NCI-H1417 (cell line): ENCODE measurements at regions not wholly inside any gene's neighbourhood (a gene's known extent, or its start where the extent isn't known, plus 50 kb on each side); places are given as distances from the start of the nearest gene placed in this dataset.

Experiments used
- DNase-seq, 3 experiments: peaks; one replicate each; lab custom pipeline; 2025; lab: John Stamatoyannopoulos, UW

DNA sequence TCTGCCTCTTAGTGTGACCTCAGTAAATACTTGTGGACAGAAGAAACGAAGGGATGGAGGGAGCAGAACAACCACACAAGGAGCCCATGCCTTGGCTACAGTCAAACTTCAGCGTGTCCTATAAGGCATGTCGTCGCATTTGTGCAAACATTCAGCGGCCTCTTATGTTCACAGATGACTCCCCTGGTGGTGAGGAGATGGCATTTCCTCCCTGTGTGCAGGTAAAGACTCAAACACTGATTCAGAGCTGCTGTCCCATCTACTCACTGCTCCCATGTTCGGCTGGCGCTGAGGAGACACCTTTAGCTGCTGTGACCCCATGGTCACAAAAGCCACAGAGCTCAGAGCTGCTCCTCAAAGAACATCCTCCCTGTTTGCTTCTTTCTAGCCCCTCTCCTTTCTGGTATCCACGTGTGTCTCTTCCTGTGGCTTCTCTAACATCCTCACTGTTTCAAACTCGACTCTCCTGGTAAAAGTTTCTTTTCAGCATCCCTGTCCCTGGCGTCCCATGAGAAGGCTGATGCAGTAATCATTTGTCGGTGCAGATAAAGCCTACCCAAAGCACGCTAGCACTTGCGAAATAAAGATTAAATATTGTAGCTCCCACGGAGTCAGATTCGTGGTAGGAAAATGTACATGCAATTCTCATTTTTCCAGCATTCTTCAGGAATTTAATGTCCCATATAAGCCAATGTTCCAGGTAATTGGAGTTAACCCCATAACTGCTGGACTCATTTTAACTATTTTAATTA lies 124.9 kb upstream of the NEBL start:
- DNase-seq = no peak

DNA sequence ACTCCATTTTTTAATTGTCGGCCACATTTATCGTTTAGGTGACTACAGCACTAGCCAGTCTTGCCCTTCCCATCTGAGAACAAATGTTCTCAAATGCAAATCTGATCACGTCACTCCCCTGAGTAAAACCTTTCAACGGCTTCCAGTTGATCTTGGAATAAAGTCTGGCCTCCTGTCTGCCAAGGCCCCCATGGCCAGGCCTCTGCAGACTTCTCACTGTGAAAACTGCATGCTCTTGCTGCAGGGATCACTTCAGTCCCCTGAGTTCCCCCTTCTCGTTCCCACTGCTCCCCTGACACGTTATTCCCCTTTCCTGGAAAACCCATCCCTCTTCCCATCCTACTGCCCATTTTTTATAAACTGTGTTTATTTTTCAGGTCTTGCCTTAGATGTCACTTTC lies 124.1 kb upstream of the NEBL start:
- DNase-seq = no peak

DNA sequence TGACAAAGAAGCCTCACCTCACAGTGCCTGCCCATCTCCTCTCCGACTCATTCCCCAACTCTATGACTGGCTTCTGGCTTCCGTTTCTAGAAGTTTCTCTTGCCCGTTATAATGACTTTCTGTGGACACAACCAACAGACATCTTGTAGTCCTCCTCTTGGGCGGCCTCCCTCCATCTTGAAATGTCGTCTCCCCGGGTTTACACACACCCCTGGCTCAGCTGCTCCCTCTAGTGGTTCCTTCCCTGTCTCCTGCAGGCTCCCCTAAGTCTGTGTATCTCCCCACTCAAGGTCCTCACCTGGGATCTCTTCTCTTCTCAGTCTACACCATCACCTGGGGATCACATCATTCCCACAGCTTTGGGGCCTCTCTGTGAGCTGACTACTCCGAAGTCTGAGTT lies 123.4 kb upstream of the NEBL start:
- peak in 2 of 3 experiments; percentile 3 to 11 for DNase-seq

DNA sequence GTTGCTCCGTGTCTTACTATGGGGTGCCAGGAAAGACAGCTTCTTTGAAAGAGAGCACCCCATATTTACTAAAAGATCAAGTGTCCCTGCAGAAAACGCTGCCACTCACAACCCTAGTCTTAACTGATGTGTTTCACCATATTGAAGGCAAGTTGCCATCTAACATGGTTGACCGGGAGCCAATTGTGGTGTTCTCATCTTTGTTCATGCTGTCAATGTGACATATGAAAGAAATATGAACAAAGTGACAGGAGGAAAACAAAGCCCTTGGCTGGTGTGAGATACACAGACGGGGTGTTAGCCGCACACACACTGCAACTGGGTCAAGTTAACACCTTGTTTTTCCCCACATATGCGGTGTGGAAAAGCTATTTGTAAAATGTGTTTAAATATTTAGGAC lies 122.3 kb upstream of the NEBL start:
- no peak for DNase-seq

DNA sequence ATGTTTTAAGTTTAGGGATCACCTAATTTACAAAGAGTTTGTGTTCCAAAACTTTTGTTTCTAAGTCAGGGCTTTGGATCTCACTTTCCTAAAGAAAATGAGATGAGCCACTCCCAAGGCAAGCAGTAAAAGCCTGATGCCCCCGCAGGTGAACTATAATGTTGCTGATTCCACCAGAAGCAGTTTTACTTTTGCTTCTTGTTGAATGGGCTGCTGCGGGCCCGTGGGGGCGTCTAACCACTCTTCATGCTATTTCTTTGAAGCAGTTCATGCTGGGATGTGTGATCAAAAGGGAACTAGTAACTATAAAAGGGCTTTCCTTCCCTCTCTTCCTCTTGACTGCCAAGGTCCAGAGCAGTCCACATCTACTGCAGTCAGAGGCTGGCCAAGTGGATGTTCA lies 118.7 kb upstream of the NEBL start:
- no peak for DNase-seq

DNA sequence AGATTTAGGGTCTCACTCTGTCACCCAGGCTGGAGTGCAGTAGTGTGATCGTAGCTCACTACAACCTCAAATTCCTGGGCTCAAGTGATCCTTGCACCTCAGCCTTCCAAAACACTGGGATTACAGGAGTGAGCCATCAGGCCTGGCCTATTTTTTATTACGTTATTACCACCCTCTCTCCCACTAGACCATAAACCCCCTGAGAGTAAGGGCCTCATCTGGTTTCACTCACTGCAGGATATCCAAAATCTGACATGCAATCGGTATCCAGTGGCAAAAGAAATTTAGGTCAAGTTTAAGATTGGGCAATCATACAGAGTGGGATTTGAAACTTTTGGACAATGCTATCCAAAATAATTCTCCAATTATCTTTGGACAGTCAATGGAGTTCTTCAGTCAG lies 117.0 kb upstream of the NEBL start:
- no peak for DNase-seq

DNA sequence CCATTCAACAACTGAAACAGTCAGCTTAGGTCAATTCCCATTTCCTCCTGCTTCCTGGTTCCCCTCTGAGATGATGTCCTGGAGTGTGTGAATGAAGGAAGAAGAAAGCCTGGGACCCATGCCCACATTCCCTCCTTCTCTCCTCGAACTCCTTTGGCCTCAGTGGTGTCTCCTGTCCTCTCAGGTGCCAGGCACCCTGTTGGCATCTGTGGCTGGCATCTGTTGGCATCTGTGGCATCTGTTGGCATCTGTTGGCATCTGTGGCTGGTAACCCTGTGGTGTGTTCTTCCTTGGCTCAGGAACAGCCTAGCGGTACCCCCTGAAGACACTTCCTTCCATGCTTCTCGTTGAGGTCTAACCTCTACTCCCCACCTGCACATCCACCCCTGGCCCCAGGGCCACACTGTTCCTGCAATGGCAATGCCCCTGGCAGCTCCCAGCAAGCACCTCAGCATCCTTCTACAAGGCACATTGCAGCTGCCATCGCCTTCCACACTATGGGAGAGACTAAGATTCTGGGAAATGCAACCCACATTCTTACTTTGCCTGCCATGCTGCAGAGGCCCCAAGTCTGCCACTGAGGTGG lies 114.4 kb upstream of the NEBL start:
- no peak for DNase-seq

DNA sequence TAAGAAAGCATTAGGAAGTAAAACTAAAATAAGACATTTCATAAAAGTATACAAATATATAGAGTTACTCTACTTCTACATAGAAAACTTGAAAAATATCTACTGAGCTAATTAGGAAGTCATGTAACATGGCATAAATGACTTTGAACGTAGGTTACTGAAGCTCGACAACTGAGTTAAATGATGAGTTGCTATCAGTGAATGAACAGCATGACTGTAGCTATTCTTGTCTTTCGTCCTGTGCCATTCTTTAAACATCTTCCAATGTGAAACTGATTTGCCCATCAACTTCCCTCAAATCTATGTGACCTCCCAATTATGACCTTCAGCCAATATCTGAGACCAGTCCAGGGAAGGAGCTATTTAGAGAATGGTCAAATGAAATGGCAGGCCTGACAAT lies 113.5 kb upstream of the NEBL start:
- DNase-seq = no peak

DNA sequence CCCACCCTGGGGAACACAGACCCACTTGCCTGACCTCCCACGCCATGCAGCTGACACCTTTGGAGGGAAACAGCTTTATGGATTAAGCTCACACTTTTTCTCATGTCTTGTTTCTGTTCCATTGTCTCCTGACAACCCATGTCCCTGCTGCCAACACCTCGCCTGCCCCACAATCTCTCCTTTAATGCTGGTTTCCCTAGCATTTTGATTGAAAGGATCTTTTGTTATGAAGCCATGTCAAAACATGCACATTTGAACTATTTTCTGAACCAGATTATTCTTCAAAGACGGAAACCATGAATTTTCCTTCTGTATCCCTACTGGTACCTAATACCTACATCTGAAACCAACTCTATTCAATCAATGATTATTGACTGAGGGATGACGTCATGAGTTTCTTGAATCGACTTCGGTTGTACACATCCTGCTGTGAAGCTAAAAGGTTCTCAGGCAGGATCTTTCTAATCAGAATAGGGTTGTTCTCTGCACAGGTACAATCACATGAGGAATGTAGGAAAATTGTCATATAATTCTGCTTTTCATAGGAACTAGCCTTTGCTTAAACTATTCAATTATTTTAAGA lies 106.2 kb upstream of the NEBL start:
- no peak for DNase-seq

DNA sequence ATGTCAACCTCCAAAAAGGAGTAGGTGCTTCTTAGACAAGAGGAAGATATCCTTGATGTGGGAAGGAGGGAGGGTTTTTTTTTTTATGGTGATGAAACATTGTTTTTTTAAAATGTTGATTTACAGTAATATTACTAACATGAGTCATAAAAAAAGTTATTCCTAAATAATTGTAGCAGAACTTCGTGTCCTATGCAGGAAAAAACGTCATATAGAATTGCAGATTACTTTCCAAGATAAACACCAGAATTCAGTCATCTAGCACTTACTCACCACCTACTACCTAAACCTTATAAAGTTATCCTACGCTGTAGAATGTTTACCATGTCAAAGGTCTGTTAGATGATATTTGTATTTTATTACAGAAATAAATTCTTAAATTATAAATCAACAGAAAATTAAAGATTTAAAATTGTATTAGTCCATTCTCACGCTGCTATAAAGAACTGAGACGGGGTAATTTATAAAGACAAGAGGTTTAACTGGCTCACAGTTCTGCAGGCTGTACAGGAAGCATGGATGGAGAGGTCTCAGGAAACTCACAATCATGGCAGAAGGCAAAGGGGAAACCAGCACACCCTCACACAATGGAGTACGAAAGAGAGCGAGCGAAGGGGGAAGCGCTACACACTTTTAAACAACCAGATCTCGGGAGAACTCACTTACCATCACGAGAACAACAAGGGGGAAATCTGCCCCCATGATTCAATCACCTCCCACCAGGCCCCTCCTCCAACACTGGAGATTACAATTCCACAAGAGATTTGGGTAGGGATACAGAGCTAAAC lies 105.2 kb upstream of the NEBL start:
- no peak for DNase-seq

DNA sequence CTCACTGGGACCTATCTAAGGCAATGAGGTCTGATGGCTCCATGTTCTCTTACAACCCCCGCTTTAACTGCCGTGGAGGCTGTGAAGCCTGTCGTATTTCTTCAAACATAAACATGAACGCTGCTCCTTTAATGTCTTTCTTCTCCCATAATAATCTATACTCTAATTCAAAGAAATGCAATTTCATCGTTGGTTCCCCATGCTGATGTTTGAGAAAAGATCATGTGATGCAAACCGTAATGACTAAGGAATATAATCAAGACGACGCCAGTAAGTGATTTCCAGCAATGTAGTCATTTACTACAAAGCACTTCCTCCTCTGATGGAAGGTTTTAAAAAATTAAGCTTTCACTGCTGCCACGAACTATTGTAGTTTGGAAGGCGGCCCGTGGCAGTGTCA lies 102.6 kb upstream of the NEBL start:
- DNase-seq = no peak

DNA sequence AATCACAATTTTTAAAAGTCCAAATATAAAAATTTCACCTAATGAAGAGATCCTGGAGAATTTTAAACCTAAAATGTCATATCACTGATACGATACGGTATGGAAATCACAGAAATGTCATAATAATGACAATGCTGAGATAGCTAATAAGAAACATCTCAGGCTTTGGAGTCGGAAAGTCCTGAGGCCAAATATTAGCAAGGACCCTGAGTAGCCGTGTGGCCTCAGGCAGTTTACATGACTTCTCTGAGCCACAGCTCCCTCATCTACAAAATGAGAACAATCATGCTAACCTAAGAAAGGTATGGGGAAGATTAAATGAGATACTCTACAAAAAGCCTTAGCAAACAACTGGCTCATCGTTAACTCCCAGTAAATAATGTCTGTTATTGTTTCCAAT lies 100.9 kb upstream of the NEBL start:
- no peak for DNase-seq

DNA sequence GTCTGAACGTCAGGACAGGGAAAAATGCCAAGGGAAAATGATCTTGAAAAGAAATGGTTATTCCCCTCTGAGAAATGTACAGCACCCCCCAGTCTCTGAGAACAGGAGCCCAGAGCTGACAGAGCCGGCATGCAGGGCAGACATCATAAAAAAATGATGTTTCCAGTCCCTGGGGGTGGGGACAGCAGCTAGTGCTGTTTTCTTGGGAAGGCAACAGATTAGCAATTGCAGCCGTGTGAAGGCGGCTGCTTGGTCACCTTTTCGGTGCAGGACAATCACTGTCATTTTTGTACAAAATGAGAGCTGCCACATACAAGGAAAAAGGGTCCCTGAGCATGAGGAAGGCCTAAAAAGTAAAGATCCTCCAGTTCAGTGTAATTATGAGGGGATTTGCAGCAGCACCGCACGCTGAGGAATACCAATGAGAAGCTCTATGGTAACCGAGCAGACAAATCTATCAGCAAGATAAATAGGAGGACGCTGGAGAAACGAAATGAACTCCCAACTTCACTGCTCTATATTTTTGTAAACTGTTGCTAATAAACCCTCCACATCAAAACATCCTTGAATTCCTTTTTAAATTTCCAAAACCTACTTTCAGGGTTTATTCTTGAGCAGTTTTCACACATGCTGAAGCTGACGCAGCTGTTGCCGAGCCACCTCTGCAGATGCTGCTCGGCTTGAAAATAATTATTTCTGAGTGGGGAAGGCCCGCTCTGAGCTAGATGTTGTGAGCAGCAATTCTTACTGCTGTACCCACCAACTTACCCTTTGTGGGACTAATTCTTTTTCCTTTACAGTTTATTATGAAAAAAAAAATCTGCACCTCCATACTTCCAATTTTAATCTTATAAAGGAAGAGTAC lies 98.2 kb upstream of the NEBL start:
- DNase-seq = peak in 2 of 3 experiments; percentile 55 to 74

DNA sequence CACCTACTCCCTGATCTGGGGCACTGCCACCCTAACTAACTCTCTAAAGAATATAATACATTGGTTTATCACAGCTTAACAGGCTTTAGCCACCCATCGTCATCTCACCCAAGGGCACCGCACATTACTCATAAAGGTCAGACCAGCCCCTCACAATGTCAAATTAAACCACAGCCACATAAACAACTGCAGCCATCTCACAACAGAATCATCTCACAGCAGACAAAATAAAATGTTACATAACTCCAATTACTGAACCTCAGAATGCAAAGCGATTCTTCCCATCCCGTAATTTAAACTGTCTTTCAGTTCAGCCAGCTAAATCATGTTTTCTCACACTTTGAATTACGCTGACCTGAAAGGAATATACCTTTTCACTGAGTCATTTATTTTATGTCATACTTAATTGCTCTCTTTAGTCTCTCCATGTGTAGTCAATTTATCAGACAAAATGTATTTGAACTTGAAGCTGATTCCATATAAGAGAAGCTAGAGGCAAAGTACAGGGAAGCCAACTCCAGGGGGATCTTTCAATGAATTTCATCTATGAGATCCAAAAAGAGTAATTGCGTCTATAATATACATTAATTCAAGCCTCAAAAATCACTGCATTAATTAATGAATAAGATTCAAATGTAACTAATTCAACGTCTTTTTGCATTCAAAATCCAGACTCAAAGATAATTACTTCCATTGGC lies 96.9 kb upstream of the NEBL start:
- DNase-seq = peak in 1 of 3 experiments; percentile 48

DNA sequence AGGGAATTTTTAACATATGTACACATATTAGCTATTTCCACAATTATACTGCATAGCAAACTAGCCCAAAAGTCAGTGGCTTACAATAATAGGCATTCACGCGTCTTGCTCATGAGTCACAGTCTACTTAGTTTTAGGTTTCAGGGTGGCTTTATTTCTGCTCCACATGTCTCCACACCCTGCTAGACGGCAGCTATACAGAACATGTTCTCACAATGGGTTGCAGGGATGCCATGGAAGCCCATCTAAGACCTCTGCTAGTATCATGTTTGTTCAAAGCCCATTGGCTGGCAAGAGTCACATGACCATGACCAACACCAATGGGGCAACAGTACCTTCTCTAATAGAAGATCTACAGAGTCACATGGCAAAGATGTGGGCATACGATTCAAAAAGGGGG lies 96.3 kb upstream of the NEBL start:
- DNase-seq = no peak

DNA sequence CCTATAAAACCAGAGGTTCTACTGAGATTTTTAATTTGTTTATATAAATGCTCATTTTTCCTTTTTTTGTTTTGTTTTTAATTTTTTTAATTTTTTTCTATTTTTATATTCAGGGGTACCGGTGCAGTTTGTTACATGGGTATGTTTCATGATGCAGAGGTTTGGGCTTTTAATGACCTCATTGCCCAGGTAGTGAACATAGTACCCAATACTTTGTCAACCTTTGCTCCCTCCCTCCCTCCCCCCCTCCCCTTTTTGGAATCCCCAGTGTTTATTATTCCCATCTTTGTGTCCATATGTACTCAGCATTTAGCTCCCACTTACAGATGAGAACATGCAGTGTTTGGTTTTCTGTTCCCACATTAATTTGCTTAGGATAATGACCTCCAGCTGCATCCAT lies 94.4 kb upstream of the NEBL start:
- DNase-seq = peak in 1 of 3 experiments; percentile 43

DNA sequence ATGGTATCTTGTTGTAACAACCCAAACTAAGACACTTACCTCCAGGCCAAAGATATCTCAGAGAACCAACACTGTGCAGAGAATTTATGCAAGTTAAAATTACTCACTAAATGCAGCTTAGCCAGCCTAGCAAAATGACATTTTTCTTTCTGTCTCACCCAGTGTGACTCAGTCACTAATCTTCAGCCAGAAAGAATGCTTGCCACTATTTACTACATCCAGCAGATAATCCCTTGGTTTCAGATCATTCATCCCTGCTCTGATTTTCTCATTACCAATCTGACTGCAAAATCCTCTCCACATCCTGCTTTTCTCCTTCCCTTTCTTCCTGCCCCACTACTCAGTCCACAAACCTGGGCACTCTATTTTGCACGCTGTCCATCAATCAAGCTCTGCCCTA lies 93.5 kb upstream of the NEBL start:
- DNase-seq = peak in 1 of 3 experiments; percentile 8

DNA sequence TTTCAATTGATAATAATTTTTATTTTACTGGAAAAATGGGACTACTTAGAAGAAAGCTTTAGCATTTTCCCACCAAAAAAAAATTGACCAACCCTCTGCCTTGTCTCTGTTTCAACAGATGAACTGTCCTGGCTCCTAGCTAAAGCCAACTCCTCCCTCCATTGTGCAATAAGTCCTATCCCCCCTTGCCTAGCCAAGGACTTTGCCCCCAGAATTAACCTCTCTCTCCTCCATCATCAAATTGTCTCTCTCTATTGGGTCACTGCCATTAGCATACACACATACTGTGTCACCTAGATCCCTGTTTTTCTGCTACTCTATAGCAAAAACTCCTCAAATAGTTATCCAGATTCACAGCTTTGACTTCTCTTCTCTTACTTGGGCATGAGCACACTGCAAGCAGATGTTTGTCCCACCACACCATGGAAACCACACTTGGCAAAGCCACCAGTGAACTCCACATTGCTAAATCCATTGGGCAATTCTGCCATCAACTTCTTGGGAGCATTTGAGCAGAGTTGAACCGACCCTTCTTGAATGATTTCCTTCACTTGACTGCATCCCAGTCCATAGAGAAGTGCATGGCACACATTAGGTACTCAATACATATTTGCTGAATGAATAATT lies 91.4 kb upstream of the NEBL start:
- DNase-seq = no peak

DNA sequence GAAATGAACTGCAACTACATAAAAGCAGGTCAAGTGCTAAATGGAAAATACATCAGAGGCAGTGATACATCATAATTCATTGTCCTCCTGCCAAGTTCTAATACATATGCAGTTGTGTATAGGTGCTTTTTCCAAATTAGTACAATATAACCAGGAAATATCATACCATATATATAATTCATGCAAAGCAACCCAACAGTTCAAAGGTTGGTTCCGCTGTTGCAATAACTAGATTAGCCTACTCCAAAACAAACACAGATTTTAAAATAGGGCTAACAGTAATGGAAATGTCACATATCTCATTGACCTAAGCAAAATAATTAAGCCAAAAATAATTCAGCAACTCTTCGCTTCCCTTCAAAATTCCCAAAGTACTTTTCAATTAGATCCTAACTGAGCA lies 88.9 kb upstream of the NEBL start:
- peak in 1 of 3 experiments; percentile 1 for DNase-seq

DNA sequence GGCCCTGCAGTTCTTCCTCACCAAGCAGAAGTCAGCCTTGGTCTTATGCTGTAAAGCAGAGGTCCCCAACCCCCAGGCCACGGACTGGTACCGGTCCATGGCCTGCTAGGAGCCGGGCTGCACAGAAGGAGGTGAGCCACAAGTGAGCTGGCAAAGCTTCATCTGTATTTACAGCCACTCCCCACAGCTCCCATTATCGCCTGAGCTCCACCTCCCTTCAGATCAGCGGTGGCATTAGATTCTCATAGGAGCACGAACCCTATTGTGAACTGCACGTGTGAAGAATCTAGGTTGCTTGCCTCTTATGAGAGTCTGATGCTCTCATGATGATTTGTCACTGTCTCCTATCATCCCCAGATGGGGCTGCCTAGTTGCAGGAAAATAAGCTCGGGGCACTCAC lies 87.6 kb upstream of the NEBL start:
- DNase-seq = peak in 1 of 3 experiments; percentile 2
